Osteoblast (primary cell): ENCODE measurements at regions not wholly inside any gene's neighbourhood (a gene's known extent, or its start where the extent isn't known, plus 50 kb on each side); places are given as distances from the start of the nearest gene placed in this dataset.

Experiments used
- DNase-seq: peaks from one replicate; pipeline ENCODE4 v3.0.0; 2011; ENCODE audit warnings: low spot score, mixed read lengths; ENCODE audit not compliant: insufficient read length; ENCODE audit errors: missing footprints
- H2AFZ ChIP-seq: 2 replicates; pipeline ENCODE4 v1.6.0; 2011; ENCODE audit warnings: mild to moderate bottlenecking, low read length
- H3K27ac ChIP-seq: 2 replicates; pipeline ENCODE4 v1.5.1; 2011; ENCODE audit warnings: mild to moderate bottlenecking, low read depth, low read length, moderate library complexity
- H3K27me3 ChIP-seq: 2 replicates; pipeline ENCODE4 v1.6.0; 2012; ENCODE audit warnings: mild to moderate bottlenecking, control low read depth, inconsistent platforms, low read length, moderate library complexity; ENCODE audit not compliant: insufficient read depth
- H3K36me3 ChIP-seq: 2 replicates; pipeline ENCODE4 v1.5.1; 2011; ENCODE audit warnings: mild to moderate bottlenecking, low read length, control low read depth, moderate library complexity; ENCODE audit not compliant: insufficient read depth
- H3K4me1 ChIP-seq: 2 replicates; pipeline ENCODE4 v1.5.1; 2011; ENCODE audit warnings: mild to moderate bottlenecking, low read length, control low read depth, moderate library complexity; ENCODE audit not compliant: insufficient read depth
- H3K4me2 ChIP-seq: 2 replicates; pipeline ENCODE4 v1.6.0; 2011; ENCODE audit warnings: mild to moderate bottlenecking, low read length; ENCODE audit not compliant: insufficient read depth
- H3K4me3 ChIP-seq: fragments of 200-600 bp; sonication (generic); 3 replicates; pipeline ENCODE4 v1.5.1; 2012; ENCODE audit warnings: mild to moderate bottlenecking, low read length, inconsistent platforms; ENCODE audit not compliant: insufficient read depth
- H3K79me2 ChIP-seq: 2 replicates; pipeline ENCODE4 v1.6.0; 2012; ENCODE audit warnings: mild to moderate bottlenecking, low read length, control low read depth, inconsistent platforms; ENCODE audit not compliant: insufficient read depth
- H3K9me3 ChIP-seq: 2 replicates; pipeline ENCODE4 v1.5.1; 2011; ENCODE audit warnings: low read depth, low read length, control low read depth
- H4K20me1 ChIP-seq: 2 replicates; pipeline ENCODE4 v1.6.0; 2012; ENCODE audit warnings: mild to moderate bottlenecking, low read length, control low read depth; ENCODE audit not compliant: insufficient read depth
- CTCF ChIP-seq: IDR thresholded peaks from 2 replicates; pipeline ENCODE4 v1.5.1; 2011; ENCODE audit warnings: mild to moderate bottlenecking, low read depth, low read length, moderate library complexity; ENCODE audit errors: extremely low read depth

GRCh38 chr5:117065161-117065560 lies 490.5 kb upstream of the SEMA6A start:
- TF ChIP-seq CTCF, result no peak
- H3K36me3 ChIP-seq, result no peaks in the 10 kb centered on the region
- no peak overlapping the region for H3K27ac ChIP-seq
- no peaks in the 10 kb centered on the region for H3K79me2 ChIP-seq
- H4K20me1 ChIP-seq, result no peaks in the 10 kb centered on the region
- no peaks in the 10 kb centered on the region for H3K27me3 ChIP-seq
- peaks cover 2% of the 10 kb centered on the region for H3K9me3 ChIP-seq
- no peak overlapping the region for H2AFZ ChIP-seq
- H3K4me1 ChIP-seq, result no peaks in the 10 kb centered on the region
- DNase-seq, result no peak
- no peak overlapping the region for H3K4me3 ChIP-seq
- H3K4me2 ChIP-seq, result no peak overlapping the region

DNA sequence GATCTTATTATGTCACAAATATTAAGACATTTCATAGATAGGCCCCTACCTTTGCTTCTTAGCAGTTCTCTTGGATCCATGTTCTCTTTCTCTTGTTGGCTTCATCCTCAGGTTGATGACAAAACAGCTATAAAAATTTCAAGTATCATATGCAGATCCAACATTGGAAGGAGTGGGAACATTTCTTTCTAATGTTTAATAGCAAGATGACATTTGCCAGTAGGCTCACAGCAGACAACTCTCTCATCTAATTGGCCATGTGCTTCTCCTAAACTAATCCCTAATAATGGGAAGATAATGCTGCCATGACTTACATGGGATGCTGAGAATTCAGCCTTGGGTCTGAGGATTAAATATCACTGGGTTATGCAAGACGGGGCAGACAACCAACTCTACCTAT lies 485.5 kb upstream of the SEMA6A start:
- H4K20me1 ChIP-seq, result no peaks in the 10 kb centered on the region
- H3K4me1 ChIP-seq, result no peaks in the 10 kb centered on the region
- H3K9me3 ChIP-seq, result no peaks in the 10 kb centered on the region
- H2AFZ ChIP-seq, result no peak overlapping the region
- no peak for DNase-seq
- H3K27ac ChIP-seq, result no peak overlapping the region
- TF ChIP-seq CTCF, result no peak
- no peak overlapping the region for H3K4me2 ChIP-seq
- no peaks in the 10 kb centered on the region for H3K27me3 ChIP-seq
- H3K4me3 ChIP-seq, result no peak overlapping the region
- no peaks in the 10 kb centered on the region for H3K36me3 ChIP-seq
- H3K79me2 ChIP-seq, result no peaks in the 10 kb centered on the region

DNA sequence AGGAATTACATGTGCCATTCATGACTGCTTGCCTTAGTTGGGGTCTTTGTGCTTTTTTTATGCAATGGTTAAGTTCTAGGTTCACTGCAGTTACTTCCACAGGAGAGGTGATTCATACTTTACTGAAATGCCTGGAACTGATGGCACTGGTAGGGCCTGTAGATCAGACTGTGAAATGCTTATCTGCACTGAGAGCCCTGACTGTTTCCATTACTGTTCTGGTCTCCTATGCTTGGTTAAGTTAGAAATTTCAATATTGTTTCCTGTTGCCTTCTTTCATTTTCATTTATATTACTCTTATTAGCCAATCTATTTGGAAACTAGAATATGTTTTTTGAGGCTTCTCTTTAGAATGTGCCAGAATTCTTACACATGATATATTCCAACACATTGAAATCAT lies 484.1 kb upstream of the SEMA6A start:
- Histone ChIP-seq H3K27me3 (no peaks in the 10 kb centered on the region), H3K27ac (no peak overlapping the region), H4K20me1 (no peaks in the 10 kb centered on the region), H2AFZ (no peak overlapping the region), H3K79me2 (no peaks in the 10 kb centered on the region), H3K4me1 (no peaks in the 10 kb centered on the region), H3K36me3 (no peaks in the 10 kb centered on the region), H3K4me2 (no peak overlapping the region), H3K4me3 (no peak overlapping the region), H3K9me3 (no peaks in the 10 kb centered on the region)
- TF ChIP-seq CTCF, result no peak
- DNase-seq, result no peak

GRCh38 chr5:117055517-117055916 lies 480.9 kb upstream of the SEMA6A start:
- Histone ChIP-seq H4K20me1 (no peaks in the 10 kb centered on the region), H2AFZ (no peak overlapping the region), H3K4me3 (no peak overlapping the region), H3K36me3 (no peaks in the 10 kb centered on the region), H3K9me3 (no peaks in the 10 kb centered on the region), H3K79me2 (no peaks in the 10 kb centered on the region), H3K27me3 (no peaks in the 10 kb centered on the region), H3K4me1 (no peaks in the 10 kb centered on the region), H3K4me2 (no peak overlapping the region), H3K27ac (no peak overlapping the region)
- no peak for TF ChIP-seq CTCF
- DNase-seq, result no peak
